GM12878 (cell line): ENCODE measurements at regions not wholly inside any gene's neighbourhood (a gene's known extent, or its start where the extent isn't known, plus 50 kb on each side); places are given as distances from the start of the nearest gene placed in this dataset.
"Not testable (repeated sequence)": the region's sequence is repeated elsewhere in the genome, so short reads cannot be mapped to it uniquely, and the experiment has no call there.

ENCODE experiments used
- SIN3A ChIP-seq: IDR thresholded peaks from 2 replicates; pipeline ENCODE4 v1.6.1; 2012; ENCODE audit warnings: low read depth, low read length, improper control_type of control experiment
- TF ChIP-seq, protein P1 (sequence below), 3 experiments: IDR thresholded peaks in 2 of 3; conservative IDR thresholded peaks in 1 of 3; 2 replicates each; pipeline ENCODE4 v1.5.1; 2011; ENCODE audit warnings: low read depth in 3 of 3, low read length in 3 of 3, mild to moderate bottlenecking in 3 of 3, control low read depth in 2 of 3, moderate library complexity in 2 of 3, inconsistent platforms in 1 of 3, mixed read lengths in 1 of 3; ENCODE audit not compliant: control insufficient read depth in 2 of 3, insufficient read depth in 1 of 3; ENCODE audit errors: extremely low read depth in 1 of 3

DNA sequence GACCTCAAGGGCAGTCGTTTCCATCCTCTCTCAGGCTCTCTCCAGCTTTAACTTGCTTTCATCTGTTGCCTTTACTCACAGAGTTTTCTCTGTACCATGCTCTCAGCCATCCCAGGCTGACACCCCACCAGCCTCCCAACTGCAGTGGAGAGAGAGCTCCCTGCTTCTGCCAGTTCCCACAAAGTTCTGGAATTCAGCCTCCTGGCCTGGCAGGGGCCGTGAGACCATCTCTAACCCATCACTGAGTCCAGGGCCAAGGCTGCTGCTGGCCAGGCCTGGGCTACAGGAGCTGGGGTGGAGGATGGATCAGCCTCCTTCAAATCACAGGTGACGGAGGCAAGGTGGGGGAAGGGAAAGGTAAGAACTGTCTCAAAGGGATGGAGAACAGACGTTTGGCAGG is 314.9 kb downstream of the ADGRD1 start:
- TF ChIP-seq, protein P1, sequence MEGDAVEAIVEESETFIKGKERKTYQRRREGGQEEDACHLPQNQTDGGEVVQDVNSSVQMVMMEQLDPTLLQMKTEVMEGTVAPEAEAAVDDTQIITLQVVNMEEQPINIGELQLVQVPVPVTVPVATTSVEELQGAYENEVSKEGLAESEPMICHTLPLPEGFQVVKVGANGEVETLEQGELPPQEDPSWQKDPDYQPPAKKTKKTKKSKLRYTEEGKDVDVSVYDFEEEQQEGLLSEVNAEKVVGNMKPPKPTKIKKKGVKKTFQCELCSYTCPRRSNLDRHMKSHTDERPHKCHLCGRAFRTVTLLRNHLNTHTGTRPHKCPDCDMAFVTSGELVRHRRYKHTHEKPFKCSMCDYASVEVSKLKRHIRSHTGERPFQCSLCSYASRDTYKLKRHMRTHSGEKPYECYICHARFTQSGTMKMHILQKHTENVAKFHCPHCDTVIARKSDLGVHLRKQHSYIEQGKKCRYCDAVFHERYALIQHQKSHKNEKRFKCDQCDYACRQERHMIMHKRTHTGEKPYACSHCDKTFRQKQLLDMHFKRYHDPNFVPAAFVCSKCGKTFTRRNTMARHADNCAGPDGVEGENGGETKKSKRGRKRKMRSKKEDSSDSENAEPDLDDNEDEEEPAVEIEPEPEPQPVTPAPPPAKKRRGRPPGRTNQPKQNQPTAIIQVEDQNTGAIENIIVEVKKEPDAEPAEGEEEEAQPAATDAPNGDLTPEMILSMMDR (IDR thresholded peaks at IDR 0.05 in 2 of 3, conservative IDR thresholded peaks at IDR 0.05 in 1 of 3; ENCODE audit: control insufficient read depth in 2 of 3, extremely low read depth in 1 of 3, insufficient read depth in 1 of 3, low read depth in 3 of 3, low read length in 3 of 3): not testable (repeated sequence)
- not testable (repeated sequence) for TF ChIP-seq SIN3A
